Left renal cortex interstitium (tissue), 4 donors: ENCODE measurements at regions not wholly inside any gene's neighbourhood (a gene's known extent, or its start where the extent isn't known, plus 50 kb on each side); places are given as distances from the start of the nearest gene placed in this dataset.

ENCODE experiments used
- DNase-seq, 4 donors: peaks; one replicate each; pipeline ENCODE4 v3.0.0-alpha.2; 2013; ENCODE audit warnings: low read depth in 4 of 4, low spot score in 2 of 4, missing footprints in 1 of 4

- no peak for DNase-seq
Observed at GRCh38 chr4:27702730-27703431, 842.2 kb downstream of the STIM2 start.

DNA sequence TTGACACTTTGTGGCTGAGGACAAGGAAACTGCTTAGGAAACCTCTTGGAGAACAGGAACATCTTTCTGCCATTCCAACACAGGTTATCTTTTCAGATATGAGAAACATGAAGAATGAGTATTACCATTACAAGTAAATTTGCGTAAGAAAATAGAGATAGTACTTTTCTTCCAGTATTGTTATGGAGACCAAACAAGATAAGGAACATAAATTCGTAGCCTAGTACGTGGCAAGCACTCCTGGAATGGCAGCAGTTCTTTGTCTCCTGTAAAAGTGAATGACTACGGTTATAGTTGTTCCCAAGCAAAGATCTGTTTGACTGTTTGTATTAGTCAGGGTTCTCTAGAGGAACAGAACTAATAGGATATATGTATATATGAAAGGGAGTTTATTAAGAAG is 843.1 kb downstream of the STIM2 start:
- no peak for DNase-seq

DNA sequence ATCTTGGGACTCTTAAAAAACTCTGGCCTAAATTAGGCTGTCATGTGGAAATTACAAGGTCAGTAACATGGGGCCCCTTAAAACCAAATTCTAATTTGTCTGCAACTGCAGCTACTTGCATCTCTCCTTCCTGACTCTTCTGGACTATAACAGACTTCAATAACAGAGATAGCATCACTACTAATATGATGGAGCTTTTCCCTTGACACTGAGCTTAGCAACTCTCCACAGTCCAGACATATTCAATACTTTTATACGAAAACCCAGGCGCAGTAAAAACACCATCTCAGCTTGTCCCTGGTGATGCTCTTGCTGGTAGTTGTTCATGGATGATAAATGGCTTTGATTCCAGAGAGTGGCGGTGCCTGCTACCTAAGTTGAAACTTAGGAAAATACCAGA is 850.4 kb downstream of the STIM2 start:
- no peak for DNase-seq

DNA sequence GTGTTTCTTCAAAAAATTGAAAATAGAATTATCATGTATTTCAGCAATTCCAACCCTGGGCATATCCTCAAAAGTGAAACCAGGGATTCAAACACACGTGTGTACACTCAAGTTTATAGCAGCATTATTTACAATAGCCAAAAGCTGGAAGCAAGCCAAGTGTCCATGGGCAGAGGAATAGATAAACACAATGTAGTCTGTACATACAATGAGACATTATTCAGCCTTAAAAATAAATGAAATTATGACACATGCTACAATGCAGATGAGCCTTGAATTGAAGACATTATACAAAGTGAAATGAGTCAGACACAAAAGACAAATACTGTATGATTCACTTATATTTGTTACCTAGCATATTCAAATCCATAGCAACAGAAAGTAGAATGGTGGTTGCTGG is 853.4 kb downstream of the STIM2 start:
- no peak for DNase-seq

DNA sequence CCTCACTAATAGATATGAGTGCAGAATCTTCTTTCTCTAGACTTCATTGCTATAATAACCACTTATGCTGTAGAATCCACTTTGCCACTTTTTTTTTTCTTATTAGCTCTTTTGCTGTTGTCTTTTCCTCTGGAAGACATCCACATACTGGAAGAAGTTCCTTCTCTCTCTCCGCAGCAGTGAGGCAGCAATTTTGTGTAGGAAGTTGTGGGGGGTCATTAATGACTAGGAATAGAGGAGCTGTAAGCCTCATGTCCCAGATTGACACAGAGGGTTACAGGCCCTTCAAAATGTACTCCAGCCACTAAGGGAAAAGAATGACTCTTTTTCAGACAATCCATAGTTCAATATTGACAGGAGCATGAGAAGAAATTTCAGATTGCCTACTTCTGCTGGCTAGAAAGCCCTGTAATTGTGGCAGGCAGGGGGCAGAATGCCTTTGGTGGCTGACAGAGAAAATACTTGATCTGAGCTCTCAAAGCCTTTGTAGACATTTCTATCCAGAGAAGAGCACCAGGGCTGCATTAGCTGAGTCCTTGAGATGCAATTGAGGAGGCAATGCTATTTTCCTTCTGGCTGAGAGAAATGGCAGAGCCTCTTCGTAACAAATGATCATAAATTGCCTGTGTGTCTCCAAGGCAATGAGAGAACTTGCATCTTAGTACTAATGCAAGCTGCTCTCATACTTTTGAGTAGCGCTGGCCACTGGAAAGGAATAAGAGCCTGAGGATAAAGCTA is 856.2 kb downstream of the STIM2 start:
- DNase-seq, result no peak

DNA sequence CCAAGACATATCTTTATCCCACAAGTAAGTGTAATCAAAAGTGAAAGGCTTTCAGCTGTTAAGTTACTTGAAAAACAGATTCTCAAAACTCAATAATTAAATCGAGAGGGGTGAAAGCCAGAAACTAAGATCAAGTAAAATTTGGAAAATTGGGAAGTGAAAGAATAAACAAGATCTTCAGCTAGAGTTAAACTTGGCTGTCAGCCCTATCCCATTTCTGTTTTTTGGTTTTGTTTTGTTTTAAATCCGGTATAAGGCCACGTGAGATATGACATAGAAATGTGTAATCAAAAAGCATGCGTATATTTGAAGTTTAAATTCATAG is 856.8 kb downstream of the STIM2 start:
- no peak for DNase-seq

- no peak for DNase-seq
Observed at GRCh38 chr4:27720010-27720766, 859.5 kb downstream of the STIM2 start.

- DNase-seq, result no peak
Observed at GRCh38 chr4:27721193-27721592, 860.6 kb downstream of the STIM2 start.

DNA sequence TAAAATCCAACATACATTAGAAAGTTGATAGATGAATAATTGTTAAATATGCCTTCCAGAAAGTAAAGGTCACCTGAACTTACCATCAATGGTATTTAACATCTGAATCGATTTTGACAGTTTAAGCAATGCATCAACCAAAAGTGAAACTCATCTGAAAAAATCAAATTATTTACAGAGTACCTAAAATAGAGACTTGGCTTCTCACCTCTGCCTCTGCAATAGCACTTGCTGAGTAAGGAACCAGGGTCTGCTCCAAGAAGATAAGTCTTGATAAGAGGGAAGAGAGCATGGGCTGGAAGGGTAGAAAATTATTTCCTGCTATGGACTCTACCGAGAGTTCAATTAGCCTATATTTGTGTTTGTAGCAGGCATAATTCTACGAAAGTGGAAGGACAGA is 868.3 kb downstream of the STIM2 start:
- no peak for DNase-seq

- no peak for DNase-seq
Observed at GRCh38 chr4:27742816-27743215, 882.2 kb downstream of the STIM2 start.

GRCh38 chr4:27759611-27760575 is 899.3 kb downstream of the STIM2 start:
- DNase-seq, result no peak

DNA sequence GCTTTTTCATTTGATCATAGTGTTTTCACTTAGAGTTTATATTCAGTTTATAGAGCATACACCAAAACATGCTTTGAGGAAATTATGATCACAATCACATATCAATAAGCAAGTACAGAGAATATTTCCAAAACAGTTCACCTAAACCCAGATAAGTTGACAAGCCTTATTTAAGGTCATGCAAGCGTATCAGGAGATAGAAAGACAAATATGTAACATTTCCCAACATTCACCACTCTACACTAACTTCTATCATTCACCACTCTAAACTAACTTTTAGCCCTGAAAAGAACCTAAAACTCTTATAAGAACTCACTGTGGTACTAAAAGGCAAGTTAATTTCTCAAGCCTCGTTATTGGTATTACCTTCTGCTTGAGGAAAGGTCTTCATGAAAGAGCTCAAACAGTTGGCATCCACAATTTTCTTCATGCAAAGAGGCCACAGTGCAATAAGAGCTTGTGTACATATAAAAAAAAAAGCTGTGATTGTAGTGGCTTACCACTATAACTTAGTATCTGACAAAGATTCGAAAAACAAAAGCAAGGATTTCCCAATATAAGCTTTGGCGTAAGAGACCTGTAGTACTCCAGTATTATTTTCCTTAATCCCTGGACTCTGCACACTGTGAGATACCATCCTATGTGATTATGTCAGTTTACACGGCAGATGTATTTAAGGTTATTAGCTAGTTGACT is 903.3 kb downstream of the STIM2 start:
- no peak for DNase-seq

DNA sequence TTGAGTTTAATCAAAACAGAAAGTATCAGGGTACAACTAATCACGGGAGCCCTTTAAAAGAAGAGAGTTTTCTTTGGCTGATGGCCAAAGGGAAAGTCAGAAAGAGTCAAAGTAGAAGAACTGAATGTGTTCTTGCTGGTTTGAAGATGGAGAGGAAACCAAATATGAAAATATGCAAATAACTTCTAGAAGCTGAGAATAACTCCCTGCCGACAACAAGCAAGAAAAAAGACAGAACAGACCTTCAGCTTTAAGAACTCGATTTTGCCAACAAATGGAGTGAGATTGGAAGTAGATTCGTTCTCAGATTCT is 903.8 kb downstream of the STIM2 start:
- peak in 1 of 4 donors; percentile 2 for DNase-seq

- no peak for DNase-seq
Observed at GRCh38 chr4:27770895-27771294, 910.3 kb downstream of the STIM2 start.

GRCh38 chr4:27775156-27775555 is 914.5 kb downstream of the STIM2 start:
- no peak for DNase-seq

DNA sequence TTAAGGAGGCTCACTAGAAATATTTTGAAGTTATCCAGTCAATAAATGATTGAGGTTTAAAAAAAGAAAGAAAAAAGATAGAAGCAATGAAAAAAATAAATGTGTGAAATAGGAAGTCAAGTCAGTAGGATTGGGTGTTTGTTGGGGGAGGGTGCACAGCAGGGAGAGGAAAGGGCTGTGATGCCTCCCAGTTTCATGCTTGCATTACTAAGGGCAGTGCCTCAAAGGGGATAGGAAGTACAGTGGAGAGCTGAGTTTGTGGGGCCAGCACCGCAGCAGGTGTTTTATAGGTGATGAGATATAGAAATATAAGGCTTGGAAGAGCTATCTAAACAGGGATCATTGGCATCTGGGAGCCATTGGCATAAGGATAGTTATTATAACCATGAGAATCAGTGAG is 919.2 kb downstream of the STIM2 start:
- DNase-seq, result no peak

DNA sequence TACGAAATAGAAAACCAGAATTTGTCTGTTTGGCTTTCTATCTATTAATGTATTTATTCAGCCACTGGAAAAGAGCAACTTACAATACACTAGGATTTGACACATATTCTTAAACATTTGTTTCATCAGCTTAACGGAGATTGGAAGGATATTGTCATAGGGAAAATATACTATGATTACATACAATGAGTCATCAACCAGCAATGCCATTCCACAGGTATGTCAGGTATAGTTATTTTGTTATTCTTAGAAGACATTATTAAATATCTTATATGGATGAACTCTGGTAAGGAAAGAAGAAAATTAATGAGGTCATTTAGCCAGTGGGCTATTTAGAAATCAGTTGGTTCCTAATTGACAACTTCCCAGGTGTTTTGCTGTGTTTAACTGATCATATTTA is 926.6 kb downstream of the STIM2 start:
- DNase-seq, result no peak

- DNase-seq, result no peak
Observed at GRCh38 chr4:27789773-27790172, 929.1 kb downstream of the STIM2 start.

- no peak for DNase-seq
Observed at GRCh38 chr4:27790911-27791310, 930.3 kb downstream of the STIM2 start.

GRCh38 chr4:27791640-27792039 is 931.0 kb downstream of the STIM2 start:
- no peak for DNase-seq
